OCI-LY1 (cell line): ENCODE measurements at regions not wholly inside any gene's neighbourhood (a gene's known extent, or its start where the extent isn't known, plus 50 kb on each side); places are given as distances from the start of the nearest gene placed in this dataset.

ENCODE experiments used
- H2AFZ ChIP-seq: fragments of 200-600 bp; sonication (generic), shearing (Covaris generic); 2 replicates; pipeline ENCODE4 v1.6.0; 2014; ENCODE audit warnings: antibody characterized with exemption, mild to moderate bottlenecking, low read length
- H3F3A ChIP-seq: fragments of 200-600 bp; sonication (generic), shearing (Covaris generic); 2 replicates; pipeline ENCODE4 v1.6.0; 2014; ENCODE audit warnings: mild to moderate bottlenecking, antibody characterized with exemption, low read length, moderate library complexity; ENCODE audit not compliant: insufficient read depth
- H3K27ac ChIP-seq: fragments of 200-600 bp; sonication (generic); 2 replicates; pipeline ENCODE4 v1.5.1; 2014; ENCODE audit warnings: low read length, mixed run types, mild to moderate bottlenecking, low read depth; ENCODE audit not compliant: poor library complexity, severe bottlenecking
- H3K27me3 ChIP-seq: fragments of 200-600 bp; sonication (generic); 2 replicates; pipeline ENCODE4 v1.6.0; 2014; ENCODE audit warnings: antibody characterized with exemption, mild to moderate bottlenecking, low read length, moderate library complexity; ENCODE audit not compliant: insufficient read depth
- H3K36me3 ChIP-seq: fragments of 200-600 bp; sonication (generic); 2 replicates; pipeline ENCODE4 v1.6.1; 2014; ENCODE audit warnings: mild to moderate bottlenecking, antibody characterized with exemption, low read length, moderate library complexity, mixed read lengths; ENCODE audit not compliant: insufficient read depth
- H3K4me1 ChIP-seq: fragments of 200-600 bp; sonication (generic); 2 replicates; pipeline ENCODE4 v1.5.1; 2014; ENCODE audit warnings: mild to moderate bottlenecking, low read length, moderate library complexity; ENCODE audit not compliant: insufficient read depth, severe bottlenecking
- H3K4me2 ChIP-seq: fragments of 200-600 bp; sonication (generic), shearing (Covaris generic); 2 replicates; pipeline ENCODE4 v1.6.1; 2014; ENCODE audit warnings: low read length
- H3K4me3 ChIP-seq: fragments of 200-600 bp; sonication (generic); 2 replicates; pipeline ENCODE4 v1.5.1; 2014; ENCODE audit warnings: low read length, low read depth, mild to moderate bottlenecking, mixed read lengths; ENCODE audit not compliant: poor library complexity, severe bottlenecking
- H3K79me2 ChIP-seq: fragments of 200-600 bp; shearing (Covaris generic); 2 replicates; pipeline ENCODE4 v1.6.1; 2016; ENCODE audit warnings: mixed run types, low read length, mixed read lengths; ENCODE audit not compliant: insufficient read depth
- H3K9ac ChIP-seq: fragments of 200-600 bp; sonication (generic), shearing (Covaris generic); 2 replicates; pipeline ENCODE4 v1.6.1; 2014; ENCODE audit warnings: mild to moderate bottlenecking, low read length, mixed read lengths
- H3K9me2 ChIP-seq: fragments of 200-600 bp; sonication (generic), shearing (Covaris generic); 2 replicates; pipeline ENCODE4 v1.6.1; 2014; ENCODE audit warnings: low read depth, mild to moderate bottlenecking, low read length, mixed read lengths
- H3K9me3 ChIP-seq: fragments of 200-600 bp; shearing (Covaris generic); 2 replicates; pipeline ENCODE4 v1.6.1; 2014; ENCODE audit warnings: low read length, mixed read lengths
- H4K20me1 ChIP-seq: fragments of 200-600 bp; sonication (generic), shearing (Covaris generic); 2 replicates; pipeline ENCODE4 v1.6.0; 2016; ENCODE audit warnings: mild to moderate bottlenecking, low read length; ENCODE audit not compliant: insufficient read depth
- EZH2 ChIP-seq: fragments of 200-600 bp; sonication (generic), shearing (Covaris generic); IDR thresholded peaks from 2 replicates; pipeline ENCODE4 v1.8.0; 2017; ENCODE audit warnings: borderline replicate concordance, mixed run types, mild to moderate bottlenecking, antibody characterized with exemption, low read length, moderate library complexity, mixed read lengths
- TF ChIP-seq, protein P1 (sequence below): fragments of 200-600 bp; sonication (generic), shearing (Covaris generic); IDR thresholded peaks from 2 replicates; pipeline ENCODE4 v1.5.1; 2017; ENCODE audit warnings: mild to moderate bottlenecking, antibody characterized with exemption, low read length, moderate library complexity, mixed read lengths

DNA sequence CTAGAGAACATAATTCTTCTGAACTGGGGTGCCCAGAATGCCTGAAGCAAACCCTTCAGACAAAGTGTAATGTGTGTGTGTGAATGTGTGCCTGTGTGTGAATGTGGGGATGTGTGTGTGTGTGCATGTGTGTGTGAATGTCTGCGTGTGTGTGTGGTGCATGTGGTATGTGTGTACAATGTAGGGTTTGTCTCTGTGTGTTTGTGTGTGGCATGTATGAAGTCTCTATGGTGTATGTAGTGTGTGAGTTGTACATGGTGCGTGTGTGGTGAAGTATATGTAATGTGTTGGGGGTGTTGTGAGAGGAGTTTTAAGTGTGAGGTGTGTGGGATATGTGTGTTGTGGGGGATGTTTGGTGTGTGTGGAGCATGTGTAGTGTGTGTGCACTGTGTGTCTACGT is 129.3 kb upstream of the SOX11 start:
- Histone ChIP-seq H3K27ac (no peak overlapping the region), H3F3A (no peaks in the 10 kb centered on the region), H3K4me2 (no peak overlapping the region), H3K9ac (no peak overlapping the region), H3K9me3 (no peaks in the 10 kb centered on the region), H3K4me3 (no peak overlapping the region), H2AFZ (no peak overlapping the region), H3K27me3 (no peaks in the 10 kb centered on the region), H3K36me3 (no peaks in the 10 kb centered on the region), H4K20me1 (no peaks in the 10 kb centered on the region), H3K9me2 (no peaks in the 10 kb centered on the region; the same call in 1 of the 2 replicates), H3K79me2 (no peaks in the 10 kb centered on the region), H3K4me1 (no peaks in the 10 kb centered on the region)
- TF ChIP-seq, protein P1, sequence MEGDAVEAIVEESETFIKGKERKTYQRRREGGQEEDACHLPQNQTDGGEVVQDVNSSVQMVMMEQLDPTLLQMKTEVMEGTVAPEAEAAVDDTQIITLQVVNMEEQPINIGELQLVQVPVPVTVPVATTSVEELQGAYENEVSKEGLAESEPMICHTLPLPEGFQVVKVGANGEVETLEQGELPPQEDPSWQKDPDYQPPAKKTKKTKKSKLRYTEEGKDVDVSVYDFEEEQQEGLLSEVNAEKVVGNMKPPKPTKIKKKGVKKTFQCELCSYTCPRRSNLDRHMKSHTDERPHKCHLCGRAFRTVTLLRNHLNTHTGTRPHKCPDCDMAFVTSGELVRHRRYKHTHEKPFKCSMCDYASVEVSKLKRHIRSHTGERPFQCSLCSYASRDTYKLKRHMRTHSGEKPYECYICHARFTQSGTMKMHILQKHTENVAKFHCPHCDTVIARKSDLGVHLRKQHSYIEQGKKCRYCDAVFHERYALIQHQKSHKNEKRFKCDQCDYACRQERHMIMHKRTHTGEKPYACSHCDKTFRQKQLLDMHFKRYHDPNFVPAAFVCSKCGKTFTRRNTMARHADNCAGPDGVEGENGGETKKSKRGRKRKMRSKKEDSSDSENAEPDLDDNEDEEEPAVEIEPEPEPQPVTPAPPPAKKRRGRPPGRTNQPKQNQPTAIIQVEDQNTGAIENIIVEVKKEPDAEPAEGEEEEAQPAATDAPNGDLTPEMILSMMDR: no peak
- no peak for TF ChIP-seq EZH2

DNA sequence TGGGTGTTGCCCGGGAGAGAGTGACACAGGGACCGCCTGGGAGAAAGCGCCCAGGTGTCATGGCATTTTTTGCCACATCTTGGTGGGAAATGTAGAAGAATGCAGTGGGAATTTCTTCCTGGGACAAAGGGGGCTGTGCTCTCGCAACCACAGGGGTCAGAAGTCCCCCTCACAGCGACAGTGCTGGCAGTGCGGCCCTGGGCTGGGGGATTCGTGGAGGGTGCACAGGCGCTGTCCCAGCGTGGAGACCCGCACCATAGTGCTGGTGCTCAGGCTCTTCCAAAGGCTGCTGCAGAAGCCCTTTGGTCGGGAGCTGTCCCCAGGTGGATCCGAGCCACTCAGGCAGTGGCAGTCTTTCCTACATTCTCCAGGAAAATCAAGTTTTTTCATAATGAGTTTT is 128.8 kb upstream of the SOX11 start:
- Histone ChIP-seq H4K20me1 (no peaks in the 10 kb centered on the region), H3K4me3 (no peak overlapping the region), H3K27ac (no peak overlapping the region), H3K4me1 (no peaks in the 10 kb centered on the region), H2AFZ (no peak overlapping the region), H3K9ac (no peak overlapping the region), H3K4me2 (no peak overlapping the region), H3K79me2 (no peaks in the 10 kb centered on the region), H3F3A (no peaks in the 10 kb centered on the region), H3K9me2 (no peaks in the 10 kb centered on the region; the same call in 1 of the 2 replicates), H3K9me3 (no peaks in the 10 kb centered on the region), H3K36me3 (no peaks in the 10 kb centered on the region), H3K27me3 (0 out of 2 replicates have a peak, but pooled peaks cover 2% of the 10 kb centered on the region)
- TF ChIP-seq, protein P1: no peak
- TF ChIP-seq EZH2: no peak

DNA sequence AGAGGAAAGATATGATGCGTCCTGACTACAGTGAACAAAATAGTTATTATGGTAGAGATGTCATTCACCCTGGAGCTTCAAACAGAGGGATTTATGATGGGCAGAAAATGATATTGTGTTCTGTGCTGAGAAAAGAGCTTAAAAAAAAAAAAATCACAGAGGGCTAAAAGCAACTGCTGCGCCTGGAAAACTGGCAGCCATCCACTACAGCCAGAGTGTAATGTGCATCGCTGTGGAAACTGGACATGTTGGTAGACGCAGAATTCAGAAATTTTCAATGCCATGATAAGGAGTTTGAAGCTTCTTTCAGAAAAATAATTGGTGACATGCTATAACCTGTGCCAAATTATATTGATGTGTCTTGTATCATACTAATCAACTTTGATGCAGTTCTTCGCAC is 122.9 kb upstream of the SOX11 start:
- Histone ChIP-seq H3K4me3 (no peak overlapping the region), H3K27me3 (0 out of 2 replicates have a peak, but pooled peaks cover 2% of the 10 kb centered on the region), H3K9me2 (no peaks in the 10 kb centered on the region; the same call in 1 of the 2 replicates), H3K9me3 (no peaks in the 10 kb centered on the region), H3K4me1 (no peaks in the 10 kb centered on the region), H3K27ac (no peak overlapping the region), H4K20me1 (no peaks in the 10 kb centered on the region), H3K9ac (no peak overlapping the region), H2AFZ (no peak overlapping the region), H3K79me2 (no peaks in the 10 kb centered on the region), H3K4me2 (no peak overlapping the region), H3K36me3 (no peaks in the 10 kb centered on the region), H3F3A (no peaks in the 10 kb centered on the region)
- TF ChIP-seq, protein P1: no peak
- TF ChIP-seq EZH2: no peak
